ENCODE measurements at regions not wholly inside any gene's neighbourhood (a gene's known extent, or its start where the extent isn't known, plus 50 kb on each side); places are given as distances from the start of the nearest gene placed in this dataset.

DNA sequence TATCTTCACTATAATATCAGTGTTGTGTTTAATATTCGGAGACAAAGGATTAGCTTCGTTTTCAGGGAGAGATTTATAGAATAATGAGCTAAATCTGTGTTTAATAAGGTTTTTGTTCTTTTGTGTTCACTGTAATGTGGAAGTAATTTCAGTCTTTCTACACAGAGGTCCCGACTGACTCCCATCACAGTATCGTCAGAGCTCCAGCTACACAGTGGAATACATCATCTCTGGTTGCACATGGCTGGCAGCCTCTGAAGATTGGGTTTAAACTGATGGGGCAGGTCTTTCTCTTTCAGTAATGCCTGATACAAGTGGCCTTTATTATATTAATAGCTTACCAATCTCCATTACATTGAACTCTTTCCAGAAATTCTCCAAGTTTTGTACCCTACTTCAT lies 736.7 kb upstream of the RIOK2 start:
- WGBS = 77% methylated on average over 4 of the region's 4 CpGs
- H3K27me3 ChIP-seq (ENCODE audit: control insufficient read depth in 4 of 4, insufficient read depth in 4 of 4, low read length in 3 of 4) = no peaks in the 10 kb centered on the region
- no peak for DNase-seq (ENCODE audit: low spot score)
- no peak overlapping the region for H3K9ac ChIP-seq (ENCODE audit: low read depth in 1 of 2, low read length in 2 of 2)
- H3K27ac ChIP-seq (ENCODE audit: low read depth in 1 of 2, low read length in 2 of 2) = no peak overlapping the region
- H3K4me1 ChIP-seq (ENCODE audit: control insufficient read depth in 4 of 4, insufficient read depth in 4 of 4, low read length in 3 of 4) = no peaks in the 10 kb centered on the region
- H3K36me3 ChIP-seq (ENCODE audit: control insufficient read depth in 4 of 4, insufficient read depth in 3 of 4, low read depth in 1 of 4, low read length in 3 of 4) = no peaks in the 10 kb centered on the region
- H3K9me3 ChIP-seq (ENCODE audit: control insufficient read depth in 4 of 4, low read length in 3 of 4) = no peaks in the 10 kb centered on the region
- TF ChIP-seq, protein P1, sequence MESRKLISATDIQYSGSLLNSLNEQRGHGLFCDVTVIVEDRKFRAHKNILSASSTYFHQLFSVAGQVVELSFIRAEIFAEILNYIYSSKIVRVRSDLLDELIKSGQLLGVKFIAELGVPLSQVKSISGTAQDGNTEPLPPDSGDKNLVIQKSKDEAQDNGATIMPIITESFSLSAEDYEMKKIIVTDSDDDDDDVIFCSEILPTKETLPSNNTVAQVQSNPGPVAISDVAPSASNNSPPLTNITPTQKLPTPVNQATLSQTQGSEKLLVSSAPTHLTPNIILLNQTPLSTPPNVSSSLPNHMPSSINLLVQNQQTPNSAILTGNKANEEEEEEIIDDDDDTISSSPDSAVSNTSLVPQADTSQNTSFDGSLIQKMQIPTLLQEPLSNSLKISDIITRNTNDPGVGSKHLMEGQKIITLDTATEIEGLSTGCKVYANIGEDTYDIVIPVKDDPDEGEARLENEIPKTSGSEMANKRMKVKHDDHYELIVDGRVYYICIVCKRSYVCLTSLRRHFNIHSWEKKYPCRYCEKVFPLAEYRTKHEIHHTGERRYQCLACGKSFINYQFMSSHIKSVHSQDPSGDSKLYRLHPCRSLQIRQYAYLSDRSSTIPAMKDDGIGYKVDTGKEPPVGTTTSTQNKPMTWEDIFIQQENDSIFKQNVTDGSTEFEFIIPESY (IDR thresholded peaks at IDR 0.05) = no peak
- no peak for TF ChIP-seq TAF1 (conservative IDR thresholded peaks at IDR 0.05)
- TF ChIP-seq RXRA (IDR thresholded peaks at IDR 0.05) = no peak
- TF ChIP-seq HNF4A (conservative IDR thresholded peaks at IDR 0.05) = no peak
- no peak for TF ChIP-seq NR2F2 (IDR thresholded peaks at IDR 0.05)
- TF ChIP-seq, protein P2, sequence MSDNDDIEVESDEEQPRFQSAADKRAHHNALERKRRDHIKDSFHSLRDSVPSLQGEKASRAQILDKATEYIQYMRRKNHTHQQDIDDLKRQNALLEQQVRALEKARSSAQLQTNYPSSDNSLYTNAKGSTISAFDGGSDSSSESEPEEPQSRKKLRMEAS (IDR thresholded peaks at IDR 0.05) = no peak
- TF ChIP-seq, protein P3, sequence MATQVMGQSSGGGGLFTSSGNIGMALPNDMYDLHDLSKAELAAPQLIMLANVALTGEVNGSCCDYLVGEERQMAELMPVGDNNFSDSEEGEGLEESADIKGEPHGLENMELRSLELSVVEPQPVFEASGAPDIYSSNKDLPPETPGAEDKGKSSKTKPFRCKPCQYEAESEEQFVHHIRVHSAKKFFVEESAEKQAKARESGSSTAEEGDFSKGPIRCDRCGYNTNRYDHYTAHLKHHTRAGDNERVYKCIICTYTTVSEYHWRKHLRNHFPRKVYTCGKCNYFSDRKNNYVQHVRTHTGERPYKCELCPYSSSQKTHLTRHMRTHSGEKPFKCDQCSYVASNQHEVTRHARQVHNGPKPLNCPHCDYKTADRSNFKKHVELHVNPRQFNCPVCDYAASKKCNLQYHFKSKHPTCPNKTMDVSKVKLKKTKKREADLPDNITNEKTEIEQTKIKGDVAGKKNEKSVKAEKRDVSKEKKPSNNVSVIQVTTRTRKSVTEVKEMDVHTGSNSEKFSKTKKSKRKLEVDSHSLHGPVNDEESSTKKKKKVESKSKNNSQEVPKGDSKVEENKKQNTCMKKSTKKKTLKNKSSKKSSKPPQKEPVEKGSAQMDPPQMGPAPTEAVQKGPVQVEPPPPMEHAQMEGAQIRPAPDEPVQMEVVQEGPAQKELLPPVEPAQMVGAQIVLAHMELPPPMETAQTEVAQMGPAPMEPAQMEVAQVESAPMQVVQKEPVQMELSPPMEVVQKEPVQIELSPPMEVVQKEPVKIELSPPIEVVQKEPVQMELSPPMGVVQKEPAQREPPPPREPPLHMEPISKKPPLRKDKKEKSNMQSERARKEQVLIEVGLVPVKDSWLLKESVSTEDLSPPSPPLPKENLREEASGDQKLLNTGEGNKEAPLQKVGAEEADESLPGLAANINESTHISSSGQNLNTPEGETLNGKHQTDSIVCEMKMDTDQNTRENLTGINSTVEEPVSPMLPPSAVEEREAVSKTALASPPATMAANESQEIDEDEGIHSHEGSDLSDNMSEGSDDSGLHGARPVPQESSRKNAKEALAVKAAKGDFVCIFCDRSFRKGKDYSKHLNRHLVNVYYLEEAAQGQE (IDR thresholded peaks at IDR 0.05) = no peak
- no peak for TF ChIP-seq GABPA (IDR thresholded peaks at IDR 0.05 in 1 of 2, conservative IDR thresholded peaks at IDR 0.05 in 1 of 2)
- no peak for TF ChIP-seq YY1 (IDR thresholded peaks at IDR 0.05)
- TF ChIP-seq, protein P4, sequence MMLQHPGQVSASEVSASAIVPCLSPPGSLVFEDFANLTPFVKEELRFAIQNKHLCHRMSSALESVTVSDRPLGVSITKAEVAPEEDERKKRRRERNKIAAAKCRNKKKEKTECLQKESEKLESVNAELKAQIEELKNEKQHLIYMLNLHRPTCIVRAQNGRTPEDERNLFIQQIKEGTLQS (IDR thresholded peaks at IDR 0.05) = no peak
- no peak for TF ChIP-seq HNF4G (IDR thresholded peaks at IDR 0.05)
- TF ChIP-seq, protein P5, sequence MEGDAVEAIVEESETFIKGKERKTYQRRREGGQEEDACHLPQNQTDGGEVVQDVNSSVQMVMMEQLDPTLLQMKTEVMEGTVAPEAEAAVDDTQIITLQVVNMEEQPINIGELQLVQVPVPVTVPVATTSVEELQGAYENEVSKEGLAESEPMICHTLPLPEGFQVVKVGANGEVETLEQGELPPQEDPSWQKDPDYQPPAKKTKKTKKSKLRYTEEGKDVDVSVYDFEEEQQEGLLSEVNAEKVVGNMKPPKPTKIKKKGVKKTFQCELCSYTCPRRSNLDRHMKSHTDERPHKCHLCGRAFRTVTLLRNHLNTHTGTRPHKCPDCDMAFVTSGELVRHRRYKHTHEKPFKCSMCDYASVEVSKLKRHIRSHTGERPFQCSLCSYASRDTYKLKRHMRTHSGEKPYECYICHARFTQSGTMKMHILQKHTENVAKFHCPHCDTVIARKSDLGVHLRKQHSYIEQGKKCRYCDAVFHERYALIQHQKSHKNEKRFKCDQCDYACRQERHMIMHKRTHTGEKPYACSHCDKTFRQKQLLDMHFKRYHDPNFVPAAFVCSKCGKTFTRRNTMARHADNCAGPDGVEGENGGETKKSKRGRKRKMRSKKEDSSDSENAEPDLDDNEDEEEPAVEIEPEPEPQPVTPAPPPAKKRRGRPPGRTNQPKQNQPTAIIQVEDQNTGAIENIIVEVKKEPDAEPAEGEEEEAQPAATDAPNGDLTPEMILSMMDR (IDR thresholded peaks at IDR 0.05; ENCODE audit: low read depth, low read length, missing input control) = no peak
- no peak for TF ChIP-seq EGR1 (IDR thresholded peaks at IDR 0.05; ENCODE audit: low read depth in 2 of 2)
- no peak for TF ChIP-seq SP1 (IDR thresholded peaks at IDR 0.05)
- no peak for TF ChIP-seq JUND (IDR thresholded peaks at IDR 0.05)
- no peak for TF ChIP-seq FOXA1 (IDR thresholded peaks at IDR 0.05)
- no peak for TF ChIP-seq RAD21 (IDR thresholded peaks at IDR 0.05)
- H3K4me3 ChIP-seq (ENCODE audit: low read depth in 1 of 3, low read length in 3 of 3) = no peak overlapping the region

DNA sequence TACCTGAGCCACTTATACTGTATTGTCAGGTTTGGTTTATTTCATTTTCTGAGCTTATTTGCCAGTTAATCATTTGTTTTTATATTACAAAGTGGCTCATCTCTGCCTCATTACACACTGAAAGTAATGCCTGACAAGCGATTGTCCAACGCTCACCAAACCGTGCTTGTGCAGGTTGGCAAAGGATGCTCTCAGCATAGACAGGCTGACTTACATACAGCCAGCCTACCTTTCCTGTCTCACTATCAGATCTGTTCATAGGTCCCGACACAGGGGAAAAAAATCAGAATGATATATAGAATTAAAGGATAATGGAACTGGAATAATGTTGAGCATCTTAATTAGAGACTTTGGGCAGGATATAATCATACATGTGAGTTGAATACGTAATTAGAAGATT lies 739.7 kb upstream of the RIOK2 start:
- Histone ChIP-seq H3K4me3 (ENCODE audit: low read depth in 1 of 3, low read length in 3 of 3) (no peak overlapping the region), H3K4me1 (ENCODE audit: control insufficient read depth in 4 of 4, insufficient read depth in 4 of 4, low read length in 3 of 4) (no peaks in the 10 kb centered on the region), H3K36me3 (ENCODE audit: control insufficient read depth in 4 of 4, insufficient read depth in 3 of 4, low read depth in 1 of 4, low read length in 3 of 4) (no peaks in the 10 kb centered on the region), H3K27ac (ENCODE audit: low read depth in 1 of 2, low read length in 2 of 2) (no peak overlapping the region), H3K9ac (ENCODE audit: low read depth in 1 of 2, low read length in 2 of 2) (no peak overlapping the region), H3K9me3 (ENCODE audit: control insufficient read depth in 4 of 4, low read length in 3 of 4) (no peaks in the 10 kb centered on the region), H3K27me3 (ENCODE audit: control insufficient read depth in 4 of 4, insufficient read depth in 4 of 4, low read length in 3 of 4) (no peaks in the 10 kb centered on the region)
- DNase-seq (ENCODE audit: low spot score) = no peak
- TF ChIP-seq YY1 (IDR thresholded peaks at IDR 0.05) = no peak
- TF ChIP-seq SP1 (IDR thresholded peaks at IDR 0.05) = no peak
- TF ChIP-seq, protein P4 (IDR thresholded peaks at IDR 0.05) = no peak
- TF ChIP-seq EGR1 (IDR thresholded peaks at IDR 0.05; ENCODE audit: low read depth in 2 of 2) = no peak
- TF ChIP-seq FOXA2 (IDR thresholded peaks at IDR 0.05) = no peak
- TF ChIP-seq HNF4A (conservative IDR thresholded peaks at IDR 0.05) = no peak
- no peak for TF ChIP-seq RXRA (IDR thresholded peaks at IDR 0.05)
- TF ChIP-seq HNF4G (IDR thresholded peaks at IDR 0.05) = no peak
- no peak for TF ChIP-seq FOXA1 (IDR thresholded peaks at IDR 0.05)
- TF ChIP-seq JUND (IDR thresholded peaks at IDR 0.05) = no peak
- no peak for TF ChIP-seq TAF1 (conservative IDR thresholded peaks at IDR 0.05)
- TF ChIP-seq NR2F2 (IDR thresholded peaks at IDR 0.05) = no peak
- no peak for TF ChIP-seq RAD21 (IDR thresholded peaks at IDR 0.05)
- TF ChIP-seq, protein P2 (IDR thresholded peaks at IDR 0.05) = no peak
- WGBS = 88% methylated on average over 5 of the region's 5 CpGs

All from liver (tissue), 8 donors.